ENCODE measurements at regions not wholly inside any gene's neighbourhood (a gene's known extent, or its start where the extent isn't known, plus 50 kb on each side); places are given as distances from the start of the nearest gene placed in this dataset.
"Not testable (repeated sequence)": the region's sequence is repeated elsewhere in the genome, so short reads cannot be mapped to it uniquely, and the experiment has no call there.

GRCh38 chr22:23393721-23394320 is 186.3 kb downstream of the IGLL1 start:
- no peak for DNase-seq

- not testable (repeated sequence) for DNase-seq
These were observed 186.9 kb downstream of the IGLL1 start for GRCh38 chr22:23393199-23393598.

GRCh38 chr22:23392420-23393121 is 187.5 kb downstream of the IGLL1 start:
- DNase-seq = no peak

- no peak for DNase-seq
These were observed 189.1 kb downstream of the IGLL1 start for GRCh38 chr22:23391022-23391421.

- no peak for DNase-seq
These were observed 190.6 kb downstream of the IGLL1 start for GRCh38 chr22:23389271-23390071.

- no peak for DNase-seq
These were observed 191.6 kb downstream of the IGLL1 start for GRCh38 chr22:23388517-23388890.

GRCh38 chr22:23387827-23388516 is 192.1 kb downstream of the IGLL1 start:
- no peak for DNase-seq

GRCh38 chr22:23386822-23387580 is 193.1 kb downstream of the IGLL1 start:
- DNase-seq = no peak

- DNase-seq = peak; percentile 77
These were observed 194.1 kb downstream of the IGLL1 start for GRCh38 chr22:23385678-23386631.

GRCh38 chr22:23384923-23385677 is 195.0 kb downstream of the IGLL1 start:
- DNase-seq = no peak

- DNase-seq = no peak
These were observed 195.7 kb downstream of the IGLL1 start for GRCh38 chr22:23384431-23384830.

GRCh38 chr22:23383491-23384361 is 196.4 kb downstream of the IGLL1 start:
- no peak for DNase-seq

- DNase-seq = no peak
These were observed 197.5 kb downstream of the IGLL1 start for GRCh38 chr22:23382428-23383218.

- DNase-seq = no peak
These were observed 198.2 kb downstream of the IGLL1 start for GRCh38 chr22:23381661-23382427.

- no peak for DNase-seq
These were observed 199.2 kb downstream of the IGLL1 start for GRCh38 chr22:23380911-23381310.

- no peak for DNase-seq
These were observed 199.9 kb downstream of the IGLL1 start for GRCh38 chr22:23380230-23380573.

- not testable (repeated sequence) for DNase-seq
These were observed 199.4 kb downstream of the BCR start for GRCh38 chr22:23379540-23380229.

All from activated T-cell treated with anti-CD3 and anti-CD28 coated beads for 4 hours (primary cell).